Neural cell (in vitro differentiated cells): ENCODE measurements at regions not wholly inside any gene's neighbourhood (a gene's known extent, or its start where the extent isn't known, plus 50 kb on each side); places are given as distances from the start of the nearest gene placed in this dataset.

ENCODE experiments used
- H2AFZ ChIP-seq: fragments of 200-600, 300-800 bp; sonication (generic), shearing (Covaris generic); 2 replicates; pipeline ENCODE4 v1.6.0; 2014; ENCODE audit warnings: low read depth, mild to moderate bottlenecking, antibody characterized with exemption, low read length, moderate library complexity
- H3F3A ChIP-seq: fragments of 200-600 bp; shearing (Covaris generic); 2 replicates; pipeline ENCODE4 v1.6.1; 2016; ENCODE audit warnings: mild to moderate bottlenecking, moderate library complexity, mixed read lengths, antibody characterized with exemption, low read length; ENCODE audit not compliant: insufficient read depth, poor library complexity, severe bottlenecking
- H3K27ac ChIP-seq: fragments of 200-600, 300-800 bp; sonication (generic), shearing (Covaris generic); 2 replicates; pipeline ENCODE4 v1.5.1; 2014; ENCODE audit warnings: mild to moderate bottlenecking, low read length, moderate library complexity
- H3K27me3 ChIP-seq: fragments of 300-800, 200-600 bp; sonication (generic), shearing (Covaris generic); 2 replicates; pipeline ENCODE4 v1.6.0; 2014; ENCODE audit warnings: mild to moderate bottlenecking, low read depth, low read length, moderate library complexity; ENCODE audit not compliant: insufficient read depth
- H3K36me3 ChIP-seq: fragments of 300-800, 200-600 bp; sonication (generic), shearing (Covaris generic); 2 replicates; pipeline ENCODE4 v1.5.1; 2014; ENCODE audit warnings: mild to moderate bottlenecking, antibody characterized with exemption, low read length, moderate library complexity; ENCODE audit not compliant: insufficient read depth
- H3K4me2 ChIP-seq: fragments of 300-800, 200-600 bp; sonication (generic), shearing (Covaris generic); 2 replicates; pipeline ENCODE4 v1.6.0; 2014; ENCODE audit warnings: mild to moderate bottlenecking, low read length
- H3K4me3 ChIP-seq: fragments of 300-800, 200-600 bp; sonication (generic), shearing (Covaris generic); 2 replicates; pipeline ENCODE4 v1.5.1; 2014; ENCODE audit warnings: mild to moderate bottlenecking, low read length, moderate library complexity
- H3K79me2 ChIP-seq: fragments of 200-600 bp; shearing (Covaris generic); replicated peaks from 2 replicates; pipeline ENCODE4 v1.6.0; 2014; ENCODE audit warnings: mild to moderate bottlenecking, low read length, moderate library complexity; ENCODE audit not compliant: insufficient read depth
- H3K9ac ChIP-seq: fragments of 300-800, 200-600 bp; sonication (generic), shearing (Covaris generic); 2 replicates; pipeline ENCODE4 v1.6.1; 2016; ENCODE audit warnings: mild to moderate bottlenecking, low read length, mixed read lengths
- H3K9me2 ChIP-seq: fragments of 200-600 bp; shearing (Covaris generic); 2 replicates; pipeline ENCODE4 v1.6.1; 2016; ENCODE audit warnings: mild to moderate bottlenecking, low read length, mixed read lengths; ENCODE audit not compliant: insufficient read depth
- H3K9me3 ChIP-seq: fragments of 200-600, 300-800 bp; sonication (generic), shearing (Covaris generic); 2 replicates; pipeline ENCODE4 v1.6.1; 2016; ENCODE audit warnings: mild to moderate bottlenecking, mixed run types, low read length, moderate library complexity, mixed read lengths
- H4K20me1 ChIP-seq: fragments of 200-600 bp; shearing (Covaris generic); 2 replicates; pipeline ENCODE4 v1.6.1; 2016; ENCODE audit warnings: mild to moderate bottlenecking, mixed run types; ENCODE audit not compliant: insufficient read depth
- CTCF ChIP-seq: fragments of 450-650 bp; IDR thresholded peaks from 2 replicates; pipeline ENCODE4 v1.5.1; 2014; ENCODE audit warnings: antibody characterized with exemption, mild to moderate bottlenecking, moderate library complexity; ENCODE audit not compliant: poor library complexity, severe bottlenecking
- EP300 ChIP-seq: fragments of 450-650 bp; conservative IDR thresholded peaks from 2 replicates; pipeline ENCODE4 v1.6.1; 2014; ENCODE audit warnings: antibody characterized with exemption, mild to moderate bottlenecking, moderate library complexity; ENCODE audit not compliant: poor library complexity, severe bottlenecking
- EZH2 ChIP-seq: fragments of 200-600, 300-800 bp; shearing (Covaris generic), sonication (generic); IDR thresholded peaks from 2 replicates; pipeline ENCODE4 v1.6.1; 2014; ENCODE audit warnings: antibody characterized with exemption, low read length, borderline replicate concordance, mild to moderate bottlenecking; ENCODE audit not compliant: insufficient read depth, poor library complexity, severe bottlenecking
- MXI1 ChIP-seq: fragments of 450-650 bp; conservative IDR thresholded peaks from 2 replicates; pipeline ENCODE4 v1.6.1; 2014; ENCODE audit warnings: antibody characterized with exemption, mild to moderate bottlenecking; ENCODE audit not compliant: poor library complexity, severe bottlenecking
- POLR2AphosphoS5 ChIP-seq: IDR thresholded peaks from 2 replicates; pipeline ENCODE4 v1.6.1; 2012
- RAD21 ChIP-seq: fragments of 450-650 bp; conservative IDR thresholded peaks from 2 replicates; pipeline ENCODE4 v1.6.1; 2014; ENCODE audit warnings: antibody characterized with exemption, mild to moderate bottlenecking, moderate library complexity
- REST ChIP-seq: IDR thresholded peaks from 2 replicates; pipeline ENCODE4 v1.6.1; 2012; ENCODE audit warnings: borderline replicate concordance
- SMC3 ChIP-seq: fragments of 450-650 bp; conservative IDR thresholded peaks from 2 replicates; pipeline ENCODE4 v1.6.1; 2014; ENCODE audit warnings: antibody characterized with exemption, mild to moderate bottlenecking, moderate library complexity; ENCODE audit not compliant: poor library complexity
- TAF1 ChIP-seq: IDR thresholded peaks from 2 replicates; pipeline ENCODE4 v1.6.1; 2012; ENCODE audit warnings: low read depth

GRCh38 chr6:105482227-105482844 is 79.5 kb upstream of the PREP start:
- H3K27me3 ChIP-seq = no peaks in the 10 kb centered on the region
- no peaks in the 10 kb centered on the region for H3K9me2 ChIP-seq
- no peaks in the 10 kb centered on the region for H3K36me3 ChIP-seq
- no peak overlapping the region for H3K27ac ChIP-seq
- H3K4me3 ChIP-seq = no peak overlapping the region
- H3K4me2 ChIP-seq = no peak overlapping the region
- no peak overlapping the region for H2AFZ ChIP-seq
- no peaks in the 10 kb centered on the region for H3K9me3 ChIP-seq
- H4K20me1 ChIP-seq = no peaks in the 10 kb centered on the region
- H3K9ac ChIP-seq = no peak overlapping the region
- TF ChIP-seq SMC3 (no peak), RAD21 (no peak), REST (no peak), MXI1 (no peak), EP300 (no peak), TAF1 (no peak), CTCF (no peak), EZH2 (no peak), POLR2AphosphoS5 (no peak)
- no peaks in the 10 kb centered on the region for H3K79me2 ChIP-seq
- H3F3A ChIP-seq = no peaks in the 10 kb centered on the region

- Histone ChIP-seq H3F3A (no peaks in the 10 kb centered on the region), H2AFZ (no peak overlapping the region), H3K27ac (no peak overlapping the region), H3K9ac (no peak overlapping the region), H3K4me3 (no peak overlapping the region), H3K4me2 (no peak overlapping the region), H3K9me3 (no peaks in the 10 kb centered on the region), H3K36me3 (no peaks in the 10 kb centered on the region), H3K79me2 (no peaks in the 10 kb centered on the region), H3K9me2 (no peaks in the 10 kb centered on the region), H4K20me1 (no peaks in the 10 kb centered on the region), H3K27me3 (no peaks in the 10 kb centered on the region)
- TF ChIP-seq EP300 (no peak), EZH2 (no peak), MXI1 (no peak), SMC3 (no peak), POLR2AphosphoS5 (no peak), RAD21 (no peak), CTCF (no peak), REST (no peak), TAF1 (no peak)
Measured at GRCh38 chr6:105476978-105477377, 74.1 kb upstream of the PREP start.
